Fibroblast of lung (primary cell): ENCODE measurements at regions not wholly inside any gene's neighbourhood (a gene's known extent, or its start where the extent isn't known, plus 50 kb on each side); places are given as distances from the start of the nearest gene placed in this dataset.

Experiments
- DNase-seq, 2 donors: peaks; one replicate each; pipeline versions ENCODE4 v3.0.0 to v3.0.0-alpha.2; 2010; ENCODE audit warnings: low read depth in 2 of 2
- H2AFZ ChIP-seq: 2 replicates; pipeline ENCODE4 v1.5.1; 2012; ENCODE audit warnings: low read length, control low read depth, inconsistent platforms
- H3K27ac ChIP-seq: 2 replicates; pipeline ENCODE4 v1.5.1; 2011; ENCODE audit warnings: low read length, control low read depth; ENCODE audit not compliant: insufficient read depth
- H3K27me3 ChIP-seq: 2 replicates; pipeline ENCODE4 v1.5.1; 2011; ENCODE audit warnings: mild to moderate bottlenecking, low read length; ENCODE audit not compliant: control insufficient read depth, insufficient read depth
- H3K36me3 ChIP-seq: 2 replicates; pipeline ENCODE4 v1.5.1; 2011; ENCODE audit warnings: low read length; ENCODE audit not compliant: control insufficient read depth, insufficient read depth
- H3K4me1 ChIP-seq: 2 replicates; pipeline ENCODE4 v1.5.1; 2011; ENCODE audit warnings: low read length; ENCODE audit not compliant: control insufficient read depth, insufficient read depth; ENCODE audit errors: extremely low read depth
- H3K4me2 ChIP-seq: 2 replicates; pipeline ENCODE4 v1.5.1; 2011; ENCODE audit warnings: low read length, control low read depth; ENCODE audit not compliant: insufficient read depth; ENCODE audit errors: extremely low read depth
- H3K4me3 ChIP-seq, 4 experiments: fragments of 200-600 bp in 1 of 4; sonication (generic) in 1 of 4; replicated peaks in 1 of 4; 2 replicates each; pipeline ENCODE4 v1.5.1; 2011 to 2016; ENCODE audit warnings: low read length in 4 of 4, low read depth in 3 of 4, mild to moderate bottlenecking in 3 of 4, control low read depth in 2 of 4, inconsistent platforms in 1 of 4, mixed read lengths in 1 of 4; ENCODE audit not compliant: insufficient read depth in 1 of 4; ENCODE audit errors: control extremely low read depth in 1 of 4
- H3K79me2 ChIP-seq: 2 replicates; pipeline ENCODE4 v1.5.1; 2012; ENCODE audit warnings: mild to moderate bottlenecking, low read length, inconsistent platforms; ENCODE audit not compliant: control insufficient read depth, insufficient read depth
- H3K9ac ChIP-seq: 2 replicates; pipeline ENCODE4 v1.5.1; 2011; ENCODE audit warnings: mild to moderate bottlenecking, low read length, control low read depth; ENCODE audit not compliant: insufficient read depth
- H3K9me3 ChIP-seq: 2 replicates; pipeline ENCODE4 v1.5.1; 2012; ENCODE audit warnings: low read depth, low read length; ENCODE audit not compliant: control insufficient read depth, insufficient read depth
- H4K20me1 ChIP-seq: 2 replicates; pipeline ENCODE4 v1.5.1; 2011; ENCODE audit warnings: low read length; ENCODE audit not compliant: control insufficient read depth, insufficient read depth; ENCODE audit errors: extremely low read depth
- EZH2 ChIP-seq: IDR thresholded peaks from 2 replicates; pipeline ENCODE4 v1.5.1; 2012; ENCODE audit warnings: low read length, control low read depth, mild to moderate bottlenecking; ENCODE audit errors: missing control alignments
- TF ChIP-seq, protein P1 (sequence below), 2 donors: IDR thresholded peaks in 1 of 2; conservative IDR thresholded peaks in 1 of 2; 1 replicate in 1 of 2; 2 replicates in 1 of 2; pipeline ENCODE4 v1.5.1; 2011 to 2012; ENCODE audit warnings: low read length in 2 of 2, control low read depth in 1 of 2, inconsistent platforms in 1 of 2, low read depth in 1 of 2, mild to moderate bottlenecking in 1 of 2

DNA sequence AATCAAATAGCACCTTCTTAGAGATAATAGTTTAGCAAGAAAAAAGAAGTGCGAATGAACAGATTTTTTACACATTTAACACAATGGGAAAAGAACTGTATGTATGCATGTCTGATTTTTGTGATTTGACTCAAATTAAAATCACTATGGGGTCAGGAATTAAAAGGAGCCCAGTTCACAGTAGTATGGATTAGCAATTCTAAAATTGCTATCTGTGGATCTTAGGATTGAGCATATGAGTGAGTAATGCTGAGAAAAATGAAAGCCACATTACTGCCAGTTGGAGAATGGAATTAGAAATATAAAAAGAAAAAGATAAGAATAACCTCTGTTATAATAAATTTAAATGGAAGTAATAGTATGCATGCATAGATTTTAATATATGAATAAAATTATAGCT, 386.8 kb upstream of the PLSCR5 start:
- no peak for DNase-seq
- Histone ChIP-seq H3K4me3 (no peak overlapping the region), H3K4me1 (no peaks in the 10 kb centered on the region), H3K4me2 (no peak overlapping the region), H3K27ac (no peak overlapping the region), H3K9ac (no peak overlapping the region), H2AFZ (no peak overlapping the region), H3K27me3 (no peaks in the 10 kb centered on the region), H4K20me1 (no peaks in the 10 kb centered on the region), H3K36me3 (no peaks in the 10 kb centered on the region), H3K9me3 (no peaks in the 10 kb centered on the region), H3K79me2 (no peaks in the 10 kb centered on the region)
- TF ChIP-seq, protein P1, sequence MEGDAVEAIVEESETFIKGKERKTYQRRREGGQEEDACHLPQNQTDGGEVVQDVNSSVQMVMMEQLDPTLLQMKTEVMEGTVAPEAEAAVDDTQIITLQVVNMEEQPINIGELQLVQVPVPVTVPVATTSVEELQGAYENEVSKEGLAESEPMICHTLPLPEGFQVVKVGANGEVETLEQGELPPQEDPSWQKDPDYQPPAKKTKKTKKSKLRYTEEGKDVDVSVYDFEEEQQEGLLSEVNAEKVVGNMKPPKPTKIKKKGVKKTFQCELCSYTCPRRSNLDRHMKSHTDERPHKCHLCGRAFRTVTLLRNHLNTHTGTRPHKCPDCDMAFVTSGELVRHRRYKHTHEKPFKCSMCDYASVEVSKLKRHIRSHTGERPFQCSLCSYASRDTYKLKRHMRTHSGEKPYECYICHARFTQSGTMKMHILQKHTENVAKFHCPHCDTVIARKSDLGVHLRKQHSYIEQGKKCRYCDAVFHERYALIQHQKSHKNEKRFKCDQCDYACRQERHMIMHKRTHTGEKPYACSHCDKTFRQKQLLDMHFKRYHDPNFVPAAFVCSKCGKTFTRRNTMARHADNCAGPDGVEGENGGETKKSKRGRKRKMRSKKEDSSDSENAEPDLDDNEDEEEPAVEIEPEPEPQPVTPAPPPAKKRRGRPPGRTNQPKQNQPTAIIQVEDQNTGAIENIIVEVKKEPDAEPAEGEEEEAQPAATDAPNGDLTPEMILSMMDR (conservative IDR thresholded peaks at IDR 0.05 in 1 of 2, IDR thresholded peaks at IDR 0.05 in 1 of 2; ENCODE audit: low read depth in 1 of 2, low read length in 2 of 2), result no peak
- no peak for TF ChIP-seq EZH2

DNA sequence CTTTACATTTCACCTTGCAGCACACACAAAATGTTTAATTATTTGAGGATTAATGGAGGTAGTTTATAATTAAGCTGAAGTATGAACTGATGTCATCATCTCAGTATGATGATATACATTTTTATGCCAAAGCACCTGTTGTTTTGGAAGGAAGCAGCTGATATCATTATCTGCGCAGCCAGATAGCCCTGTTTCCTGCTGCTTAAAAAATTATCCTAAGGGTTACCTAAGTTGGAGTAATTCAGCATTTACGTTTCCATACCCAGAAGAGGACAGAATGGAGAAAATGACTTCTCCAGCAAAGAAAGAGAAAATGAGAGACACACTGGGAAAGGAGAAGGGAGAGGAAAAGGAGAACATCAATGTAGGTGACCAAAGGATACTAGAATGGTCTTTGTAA, 370.3 kb upstream of the PLSCR5 start:
- Histone ChIP-seq H3K36me3 (no peaks in the 10 kb centered on the region), H3K4me1 (no peaks in the 10 kb centered on the region), H3K79me2 (no peaks in the 10 kb centered on the region), H3K4me2 (no peak overlapping the region), H3K27ac (no peak overlapping the region), H3K4me3 (no peak overlapping the region), H3K9ac (no peak overlapping the region), H4K20me1 (no peaks in the 10 kb centered on the region), H2AFZ (no peak overlapping the region), H3K9me3 (no peaks in the 10 kb centered on the region), H3K27me3 (no peaks in the 10 kb centered on the region)
- TF ChIP-seq EZH2, result no peak
- TF ChIP-seq, protein P1 (conservative IDR thresholded peaks at IDR 0.05 in 1 of 2, IDR thresholded peaks at IDR 0.05 in 1 of 2; ENCODE audit: low read depth in 1 of 2, low read length in 2 of 2), result no peak
- no peak for DNase-seq

DNA sequence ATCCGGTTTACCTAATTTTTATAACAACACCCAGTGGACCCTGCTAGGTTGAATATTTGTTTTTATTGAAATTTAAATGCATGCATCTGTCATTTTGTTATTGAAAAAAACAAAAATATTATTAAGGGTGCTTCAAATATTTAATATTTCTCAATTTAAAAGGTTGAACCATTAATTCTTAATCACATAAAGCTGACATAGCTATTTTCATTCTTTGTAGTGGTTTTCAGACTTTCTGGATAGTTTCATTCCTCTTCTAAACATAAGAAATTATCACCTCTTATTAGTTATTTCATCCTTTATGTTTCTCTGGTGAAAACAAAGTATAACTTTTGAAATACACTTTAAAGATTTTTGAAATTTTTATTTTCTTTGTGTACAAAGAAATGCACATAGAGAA, 369.9 kb upstream of the PLSCR5 start:
- no peaks in the 10 kb centered on the region for H4K20me1 ChIP-seq
- H3K79me2 ChIP-seq, result no peaks in the 10 kb centered on the region
- H3K9me3 ChIP-seq, result no peaks in the 10 kb centered on the region
- no peak overlapping the region for H3K27ac ChIP-seq
- H3K4me1 ChIP-seq, result no peaks in the 10 kb centered on the region
- H2AFZ ChIP-seq, result no peak overlapping the region
- H3K9ac ChIP-seq, result no peak overlapping the region
- H3K4me3 ChIP-seq, result no peak overlapping the region
- no peaks in the 10 kb centered on the region for H3K36me3 ChIP-seq
- TF ChIP-seq, protein P1 (conservative IDR thresholded peaks at IDR 0.05 in 1 of 2, IDR thresholded peaks at IDR 0.05 in 1 of 2; ENCODE audit: low read depth in 1 of 2, low read length in 2 of 2), result no peak
- no peak for TF ChIP-seq EZH2
- no peak for DNase-seq
- H3K27me3 ChIP-seq, result no peaks in the 10 kb centered on the region
- no peak overlapping the region for H3K4me2 ChIP-seq
